Hypothalamus (tissue), 51 donors: ENCODE measurements at regions not wholly inside any gene's neighbourhood (a gene's known extent, or its start where the extent isn't known, plus 50 kb on each side); places are given as distances from the start of the nearest gene placed in this dataset.
"Not testable (repeated sequence)": the region's sequence is repeated elsewhere in the genome, so short reads cannot be mapped to it uniquely, and the experiment has no call there.

Experiments used
- DNase-seq, 51 donors: peaks; one replicate each; lab custom pipeline; 2025; lab: John Stamatoyannopoulos, UW

DNA sequence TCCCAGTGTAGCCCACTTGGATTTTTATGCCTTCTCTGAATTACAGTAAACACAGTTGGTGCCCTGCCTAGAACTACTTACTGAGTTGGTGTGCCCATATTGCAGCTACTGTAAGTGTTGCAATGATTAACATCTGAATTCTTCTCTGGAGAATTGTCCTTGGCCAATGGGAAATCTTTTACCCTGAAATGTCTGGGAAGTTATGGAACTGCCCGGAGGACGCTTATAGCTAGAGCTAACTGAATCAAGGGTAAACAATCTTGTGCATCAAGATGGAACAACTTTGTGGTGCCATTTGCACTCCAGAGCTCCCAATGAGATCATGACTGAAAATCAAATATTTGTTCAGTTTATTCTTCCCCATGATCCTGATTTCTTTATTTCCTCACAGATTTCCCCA, 246.7 kb upstream of the CBLB start:
- DNase-seq = no peak

DNA sequence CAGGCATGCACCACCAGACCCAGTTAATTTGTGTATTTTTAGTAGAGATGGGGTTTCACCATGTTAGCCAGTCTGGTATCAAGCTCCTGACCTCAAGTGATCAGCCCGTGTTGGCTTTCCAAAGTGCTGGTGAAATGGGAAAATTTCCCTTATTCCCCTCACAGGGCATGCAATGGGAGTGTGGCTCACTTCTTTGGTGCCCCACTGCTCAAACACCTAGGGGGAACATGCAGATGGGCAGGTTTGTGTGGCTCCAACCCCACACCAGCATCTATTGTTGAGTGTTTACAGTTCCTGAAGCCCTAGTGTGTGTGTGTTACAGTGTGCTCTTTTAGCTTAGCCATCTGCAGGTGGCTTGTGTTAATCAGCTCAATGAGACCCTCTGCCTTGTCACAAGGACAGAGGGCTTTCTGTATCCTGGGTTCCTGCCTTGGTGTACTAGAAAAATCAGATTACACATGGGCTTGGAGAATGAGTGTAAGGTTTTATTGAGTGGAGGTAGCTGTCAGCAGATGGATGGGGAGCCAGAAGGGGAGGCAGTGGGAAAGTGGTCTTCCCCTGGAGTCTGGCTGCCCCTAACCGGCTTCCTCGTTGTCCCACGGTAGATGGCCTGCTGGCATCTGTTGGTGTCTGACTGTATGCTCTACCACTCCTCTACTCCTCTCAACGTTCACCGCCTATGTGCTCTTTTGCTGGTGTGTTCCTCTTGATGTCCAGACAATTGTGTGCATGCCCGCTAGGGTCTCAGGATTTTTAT, 248.1 kb upstream of the CBLB start:
- DNase-seq = no peak

DNA sequence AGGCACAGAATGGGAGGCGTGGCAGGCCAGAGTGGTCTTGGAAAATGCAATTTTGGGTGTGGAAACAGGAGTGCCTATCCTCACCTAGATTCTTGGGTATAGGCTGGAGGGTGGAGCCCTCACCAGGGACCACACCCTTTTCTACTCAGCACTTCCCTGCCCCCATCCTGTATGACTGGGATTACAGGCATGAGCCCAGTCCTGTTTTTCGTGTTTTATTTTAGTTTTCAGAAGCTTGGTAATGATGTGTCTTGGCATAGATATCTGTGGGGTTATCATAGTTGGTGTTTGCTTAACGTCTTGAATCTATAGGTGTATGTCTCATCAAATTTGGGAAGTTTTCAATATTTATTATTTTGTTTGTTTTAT, 248.7 kb upstream of the CBLB start:
- DNase-seq = no peak

DNA sequence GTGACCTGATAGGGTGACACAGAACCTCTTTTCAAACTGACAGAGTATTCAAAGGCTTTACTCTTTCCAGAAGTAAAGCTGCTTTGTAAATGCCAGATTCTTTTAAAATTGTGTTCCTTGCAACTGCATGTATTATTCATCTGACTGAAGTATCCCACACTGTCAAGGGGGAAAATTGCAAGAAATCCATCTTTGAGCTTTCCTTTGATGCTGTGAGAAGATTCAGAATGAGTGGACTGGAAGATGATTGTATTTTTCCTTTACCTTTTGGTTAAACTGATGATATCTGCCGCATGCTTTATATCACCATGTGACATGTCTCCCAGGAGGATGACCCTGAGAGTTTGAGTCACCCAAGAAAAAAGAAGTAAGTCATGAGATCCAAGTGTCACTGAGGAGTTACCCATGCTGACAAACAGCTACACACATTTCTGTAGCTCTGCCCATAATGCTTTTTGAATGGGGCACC, 250.8 kb upstream of the CBLB start:
- no peak for DNase-seq

DNA sequence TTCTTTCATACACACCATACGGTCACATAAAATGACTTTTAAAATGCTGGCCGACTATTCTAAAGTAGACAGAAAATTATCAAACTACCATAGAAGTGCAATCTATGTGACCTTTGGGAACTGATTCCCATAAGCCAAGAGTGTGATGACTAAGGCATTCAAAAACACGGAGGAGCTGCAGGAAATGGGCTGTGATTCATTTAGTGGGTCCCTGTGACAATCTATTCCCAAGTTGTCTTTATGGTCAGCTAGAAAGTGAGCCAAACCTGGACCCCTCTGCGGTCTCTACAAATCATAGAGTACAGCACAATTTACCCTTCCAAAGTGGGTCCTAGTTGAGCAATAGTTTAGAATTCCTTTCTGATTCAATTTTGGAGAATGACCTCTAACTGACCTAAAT, 251.5 kb upstream of the CBLB start:
- DNase-seq = no peak

DNA sequence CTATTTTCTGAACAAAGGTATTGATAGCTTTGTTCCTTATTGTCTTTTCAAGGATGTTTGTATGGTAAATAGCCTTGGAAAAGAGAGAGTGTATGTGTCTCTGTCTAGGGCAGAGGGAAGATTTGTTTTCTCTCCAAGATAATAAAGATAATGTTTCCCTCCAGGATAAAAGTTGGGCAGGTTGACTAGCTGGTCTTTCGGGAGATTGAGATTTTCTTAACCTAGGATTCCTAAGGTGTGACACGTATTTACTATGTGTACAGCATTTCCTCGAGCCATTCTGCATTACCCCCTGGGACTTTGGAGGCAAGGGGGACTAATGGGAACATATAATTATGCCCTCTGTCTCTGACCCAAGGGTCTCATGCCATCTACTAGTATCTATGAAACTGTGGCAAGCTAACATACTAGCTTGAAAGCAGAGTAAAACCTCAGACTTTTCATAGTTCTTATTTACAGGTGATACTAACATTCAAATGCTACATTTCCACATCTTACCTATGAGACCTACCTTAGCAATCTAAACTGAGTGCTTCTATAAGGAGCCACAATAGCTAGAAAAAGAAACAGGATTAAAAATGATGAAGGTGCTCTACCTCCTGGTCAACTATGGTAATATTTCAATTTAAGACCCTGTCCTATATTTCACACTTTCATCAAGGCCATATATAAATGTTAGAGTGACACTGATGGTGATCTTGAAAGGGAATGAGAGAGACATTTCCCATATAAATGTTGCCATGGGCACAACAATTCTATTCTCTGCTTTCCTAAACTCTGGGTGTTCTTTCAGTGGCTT, 252.9 kb upstream of the CBLB start:
- no peak for DNase-seq

DNA sequence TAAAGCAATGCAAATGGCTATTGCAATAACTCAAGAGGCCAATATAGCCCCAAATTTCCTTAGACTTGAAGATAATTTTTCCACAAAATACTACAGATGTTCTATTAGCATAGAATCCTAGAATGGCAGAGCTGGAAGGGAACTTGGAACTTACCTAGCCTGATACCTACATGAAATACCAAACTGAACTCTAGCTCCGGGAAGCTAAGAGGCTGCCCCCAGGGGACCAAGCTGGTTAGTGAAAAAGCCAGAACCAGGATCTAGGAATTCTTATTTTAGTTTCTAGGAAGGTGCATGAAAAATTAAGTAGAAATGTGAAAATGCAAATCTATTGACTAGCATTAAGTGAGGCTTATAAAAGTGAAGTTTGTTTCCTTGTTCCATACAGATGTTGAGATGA, 256.0 kb upstream of the CBLB start:
- DNase-seq = no peak

DNA sequence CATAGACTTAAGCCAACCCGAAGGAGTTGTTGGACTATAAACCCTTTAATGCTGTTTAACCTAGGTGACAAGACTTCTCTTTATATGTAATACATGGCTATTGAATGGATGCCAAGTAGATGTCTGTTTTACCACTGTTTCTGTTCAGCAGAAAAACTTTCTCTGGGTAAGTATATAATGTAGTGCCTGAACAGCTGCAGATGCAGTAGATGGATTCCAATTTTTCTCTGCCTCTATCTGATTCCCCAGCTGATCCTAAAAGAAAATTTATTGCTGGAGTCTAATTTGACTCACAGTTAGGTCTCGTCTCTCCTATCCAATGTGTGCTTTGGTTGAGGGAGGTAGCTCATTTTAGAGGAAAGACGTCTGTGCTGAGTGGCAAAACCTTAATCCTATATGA, 256.5 kb upstream of the CBLB start:
- DNase-seq = no peak

DNA sequence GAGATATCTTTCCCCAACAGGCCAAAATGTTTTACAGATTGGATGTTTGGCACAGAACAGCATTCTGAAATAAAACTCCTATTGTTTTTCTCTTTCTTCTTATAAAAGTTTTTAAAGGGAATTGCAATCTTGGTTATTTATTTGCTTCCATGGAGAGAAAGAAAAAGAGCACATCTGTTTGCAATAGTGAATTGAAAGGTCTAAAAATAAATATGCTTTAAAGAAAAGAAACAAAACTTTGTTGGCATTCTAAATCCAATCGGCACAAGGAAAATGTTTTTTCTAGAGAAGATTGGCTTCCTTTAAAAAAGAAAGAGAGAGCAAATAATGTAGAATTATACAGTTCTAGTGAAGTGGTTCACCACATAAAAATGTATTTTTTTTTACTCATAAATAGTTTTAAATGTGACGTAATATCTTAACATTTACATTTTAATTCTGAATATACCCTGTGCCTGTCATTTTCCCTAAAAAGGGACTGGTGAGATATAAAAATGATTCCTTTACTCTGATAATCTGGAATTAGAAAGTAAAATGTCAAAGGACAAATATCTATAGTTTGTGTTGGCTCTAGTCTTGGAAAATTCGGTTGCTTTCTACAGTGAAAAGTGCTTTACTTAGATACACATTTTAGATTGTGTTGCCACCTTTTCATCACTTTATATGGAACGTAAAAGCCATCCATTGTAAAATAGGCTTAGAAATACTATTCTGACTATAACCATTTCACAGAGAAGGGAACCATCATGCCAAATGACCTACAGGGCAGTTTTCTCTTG, 257.4 kb upstream of the CBLB start:
- no peak for DNase-seq

DNA sequence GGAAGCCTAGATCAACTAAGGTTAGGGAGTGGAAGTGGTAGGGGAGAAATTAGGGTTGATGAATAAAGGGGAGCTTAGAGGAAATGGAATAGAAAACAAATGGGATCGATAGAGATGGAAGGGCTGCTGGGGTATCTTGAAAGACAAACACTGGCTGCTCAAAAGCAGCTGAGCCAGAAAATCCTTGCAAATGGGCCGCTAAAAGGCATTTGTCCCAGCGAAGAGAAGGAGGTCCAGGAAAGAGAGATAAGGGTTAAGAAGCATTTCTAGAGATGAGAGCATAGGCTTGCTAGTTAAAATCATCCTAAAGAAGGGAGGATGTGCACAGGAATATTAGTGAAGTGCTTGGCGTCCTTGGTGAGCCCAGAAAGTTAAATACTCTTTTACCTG, 258.0 kb upstream of the CBLB start:
- DNase-seq = no peak

DNA sequence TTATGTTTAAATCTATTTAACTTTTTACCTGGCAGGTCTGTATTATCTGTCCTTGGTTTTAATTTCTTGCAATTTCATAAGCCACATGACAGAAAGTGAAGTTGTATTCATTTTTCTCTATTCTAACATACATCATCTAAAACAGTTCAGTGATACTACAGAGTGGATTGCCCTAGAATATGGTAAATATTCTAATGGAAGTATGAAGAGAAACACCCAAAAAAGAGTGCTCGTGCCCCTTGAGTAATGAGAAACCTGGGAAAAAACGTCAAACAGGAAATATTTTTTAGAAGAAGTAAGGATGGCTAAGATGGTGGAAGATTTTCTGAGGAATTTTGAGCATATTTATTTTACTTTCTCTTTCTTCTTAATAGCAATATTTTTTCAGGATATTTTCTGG, 261.1 kb upstream of the CBLB start:
- DNase-seq = no peak

DNA sequence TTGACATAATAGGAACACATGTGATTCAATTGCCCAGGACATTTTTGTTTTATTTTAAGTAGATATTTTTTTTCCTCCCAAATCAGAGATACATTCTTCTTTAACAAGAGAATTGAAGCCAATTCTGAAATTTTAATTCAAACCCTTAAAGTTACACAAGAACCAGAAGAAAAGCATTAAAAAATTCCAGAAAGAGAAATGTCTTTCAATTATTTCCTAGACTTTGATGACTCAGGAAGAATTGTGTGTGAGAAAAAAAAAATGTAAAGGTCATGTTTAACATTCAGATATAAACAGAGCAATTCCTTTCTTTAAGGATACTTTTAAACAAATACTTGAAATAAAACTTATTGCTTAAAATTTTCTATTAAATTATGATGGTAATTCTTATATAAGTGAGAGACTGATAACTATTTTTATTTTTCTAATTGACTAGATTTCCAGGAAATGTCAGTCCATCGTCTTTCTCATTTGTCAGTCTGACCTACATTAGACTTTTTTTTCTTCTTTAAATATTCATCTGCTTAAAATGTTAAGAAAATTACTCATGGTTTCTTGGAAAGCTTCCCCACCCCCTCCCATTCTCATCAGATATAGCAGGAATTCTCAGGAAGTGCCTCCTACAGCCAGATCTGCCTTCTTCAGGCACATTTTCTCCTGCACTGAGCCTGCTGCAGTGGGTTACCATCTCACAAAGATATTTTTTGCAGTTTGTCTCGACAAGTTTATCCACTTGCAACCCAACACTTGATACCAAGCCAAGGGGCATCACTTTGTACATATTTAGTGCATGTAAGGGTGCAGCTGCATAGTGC, 261.8 kb upstream of the CBLB start:
- peak in 1 of 51 donors; percentile 9 for DNase-seq

DNA sequence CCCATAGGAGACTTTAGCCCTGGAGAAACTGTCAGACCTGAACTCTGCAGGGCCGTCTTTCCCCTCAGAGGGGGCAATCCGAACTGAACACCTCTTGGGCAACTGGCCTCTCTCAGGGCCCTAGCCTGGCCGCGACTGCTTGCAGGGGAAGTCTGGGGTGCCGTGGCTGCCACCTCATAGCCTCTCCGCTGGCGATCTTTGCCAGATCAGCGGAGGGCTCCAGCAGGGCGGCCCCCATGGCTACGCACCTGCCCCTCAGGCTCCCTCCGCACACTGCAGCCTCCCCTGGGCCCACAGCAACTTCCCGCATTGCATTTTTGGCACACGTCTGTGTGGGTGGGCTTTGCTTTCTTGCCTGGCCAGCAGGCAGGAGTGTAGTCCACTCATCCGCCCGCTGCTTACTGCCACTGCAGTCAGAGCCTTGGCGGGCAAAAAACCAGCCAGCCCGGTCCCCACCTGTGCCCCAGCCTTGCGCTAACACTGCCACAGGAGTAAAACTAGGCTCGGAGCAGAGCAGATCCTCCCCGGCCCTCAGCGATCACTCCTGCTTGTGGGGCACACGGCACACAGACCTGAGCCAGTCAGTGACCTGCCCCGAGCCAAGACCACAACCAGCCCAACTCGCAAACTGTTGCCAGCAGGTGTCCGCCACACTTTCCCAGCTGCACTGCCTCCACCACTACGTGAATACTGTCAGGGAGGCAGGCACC, 266.8 kb upstream of the CBLB start:
- DNase-seq = no peak

DNA sequence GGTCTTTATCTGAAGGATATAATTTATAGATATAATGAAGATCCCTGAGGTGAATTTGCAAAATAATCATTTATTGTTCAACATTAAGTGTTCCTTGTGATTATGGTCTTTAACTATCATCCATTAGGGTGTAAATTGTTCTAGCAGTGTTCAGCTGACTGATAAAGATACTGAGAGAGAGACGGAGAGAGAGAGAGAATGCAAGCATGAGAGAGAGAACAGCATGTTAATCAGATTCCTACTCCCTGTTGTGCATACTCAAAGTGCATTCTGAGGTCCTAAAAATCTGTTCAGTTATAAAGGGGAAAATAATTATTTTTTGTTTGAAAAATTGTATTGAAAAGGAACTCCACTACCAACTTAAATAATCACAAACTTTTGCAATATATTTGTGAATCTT, 271.0 kb upstream of the CBLB start:
- no peak for DNase-seq

DNA sequence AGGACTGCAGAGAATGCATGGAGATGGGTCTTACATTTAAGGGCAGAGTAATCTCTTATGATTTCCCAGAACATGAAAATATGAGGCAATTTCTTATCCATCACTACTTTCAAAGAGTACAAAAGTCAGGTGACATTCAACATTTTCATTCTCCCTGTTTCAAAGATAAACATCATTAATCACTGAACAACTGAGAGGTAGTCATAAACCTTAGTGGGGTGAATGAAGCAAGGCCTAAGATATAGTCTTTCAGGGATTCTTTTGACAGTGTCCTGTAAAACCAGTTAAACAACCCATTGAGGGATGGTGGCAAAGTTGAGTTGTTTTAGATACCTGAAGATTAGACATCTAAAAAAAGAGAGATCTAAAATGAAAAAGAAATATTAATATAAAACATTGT, 271.6 kb upstream of the CBLB start:
- DNase-seq = no peak

DNA sequence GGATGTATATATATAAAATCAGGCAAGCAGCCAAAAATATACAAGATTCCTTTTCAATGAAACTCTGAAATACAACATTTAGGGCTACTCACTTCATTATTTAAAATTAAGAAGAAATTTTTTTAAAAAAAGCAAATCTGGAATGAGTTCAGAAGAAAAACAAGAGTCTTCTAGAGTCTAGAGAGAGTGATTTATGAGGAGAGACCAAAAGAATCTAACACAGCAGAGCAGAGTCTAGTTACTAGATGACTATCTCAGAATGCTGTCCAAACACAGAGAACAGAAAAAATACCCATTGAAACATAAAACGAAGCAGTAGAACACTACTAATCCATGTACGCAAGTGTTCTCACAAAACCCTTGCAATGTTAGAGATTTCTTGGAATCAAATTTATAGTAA, 275.2 kb upstream of the CBLB start:
- no peak for DNase-seq

DNA sequence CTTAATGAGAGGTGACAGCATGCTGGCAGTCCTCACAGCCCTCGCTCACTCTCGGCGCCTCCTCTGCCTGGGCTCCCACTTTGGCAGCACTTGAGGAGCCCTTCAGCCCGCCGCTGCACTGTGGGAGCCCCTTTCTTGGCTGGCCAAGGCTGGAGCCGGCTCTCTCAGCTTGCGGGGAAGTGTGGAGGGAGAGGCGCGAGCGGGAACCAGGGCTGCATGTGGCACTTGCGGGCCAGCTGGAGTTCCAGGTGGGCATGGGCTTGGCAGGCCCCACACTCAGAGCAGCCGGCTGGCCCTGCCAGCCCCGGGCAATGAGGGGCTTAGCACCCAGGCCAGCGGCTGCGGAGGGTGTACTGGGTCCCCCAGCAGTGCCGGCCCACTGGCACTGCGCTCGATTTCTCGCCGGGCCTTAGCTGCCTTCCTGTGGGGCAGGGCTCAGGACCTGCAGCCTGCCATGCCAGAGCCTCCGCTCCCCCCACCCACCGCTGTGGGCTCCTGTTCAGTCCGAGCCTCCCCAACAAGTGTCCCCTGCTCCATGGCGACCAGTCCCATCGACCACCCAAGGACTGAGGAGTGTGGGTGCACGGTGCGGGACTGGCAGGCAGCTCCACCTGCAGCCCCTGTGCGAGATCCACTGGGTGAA, 279.7 kb upstream of the CBLB start:
- DNase-seq = not testable (repeated sequence)

DNA sequence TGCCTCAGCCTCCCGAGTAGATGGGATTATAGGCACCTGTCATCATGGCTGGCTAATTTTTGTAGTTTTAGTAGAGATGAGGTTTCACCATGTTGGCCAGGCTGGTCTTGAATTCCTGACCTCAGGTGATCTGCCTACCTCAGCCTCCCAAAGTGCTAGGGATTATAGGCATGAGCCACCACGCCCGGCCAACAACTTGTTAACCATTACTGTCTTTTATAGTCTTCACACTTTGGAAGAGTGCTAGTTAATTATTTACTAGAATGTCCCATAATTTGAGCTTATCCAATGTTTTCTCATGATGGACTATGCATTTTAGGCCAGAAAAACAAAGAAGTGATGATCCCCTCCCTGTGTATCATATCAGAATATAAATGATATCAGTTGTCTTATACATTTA, 288.6 kb upstream of the CBLB start:
- no peak for DNase-seq

DNA sequence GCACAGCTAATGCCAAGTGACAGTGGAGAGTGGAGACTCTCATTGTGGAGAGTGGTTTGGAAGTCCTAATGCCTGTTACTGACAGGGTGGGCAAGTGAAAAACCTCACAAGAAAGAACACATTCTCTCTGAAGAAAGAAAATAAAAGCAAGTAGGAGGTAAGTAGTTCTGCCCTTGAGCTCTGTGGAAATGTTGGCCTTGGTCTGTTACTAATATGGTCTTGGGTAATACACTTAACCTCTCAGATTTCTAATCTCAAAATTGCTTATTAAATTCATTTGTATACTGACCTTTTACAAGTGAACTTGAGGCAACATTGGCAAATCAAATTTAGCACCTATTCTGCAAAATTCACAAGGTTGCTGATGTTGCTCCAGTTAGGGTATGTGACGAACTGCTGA, 291.6 kb upstream of the CBLB start:
- DNase-seq = no peak

DNA sequence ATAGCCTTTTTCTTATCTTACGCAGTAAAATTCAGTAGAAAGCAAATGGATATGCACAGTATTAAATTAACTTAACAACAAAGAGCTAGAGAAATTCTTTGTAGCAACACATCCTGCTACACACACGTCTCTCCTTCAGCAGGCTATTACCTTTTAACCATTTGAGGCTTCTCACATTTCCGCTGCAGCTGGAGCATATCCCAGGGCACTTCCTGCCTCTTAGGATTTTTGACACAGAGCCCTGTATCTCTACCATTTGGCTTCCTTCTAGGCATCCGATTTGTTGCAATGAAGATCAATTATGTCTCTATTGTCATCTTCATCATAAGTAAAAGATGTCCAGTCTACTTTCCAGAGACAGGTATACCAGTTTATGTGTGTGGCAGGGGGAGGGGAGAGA, 292.4 kb upstream of the CBLB start:
- DNase-seq = no peak
